ENCODE measurements at regions not wholly inside any gene's neighbourhood (a gene's known extent, or its start where the extent isn't known, plus 50 kb on each side); places are given as distances from the start of the nearest gene placed in this dataset.

DNA sequence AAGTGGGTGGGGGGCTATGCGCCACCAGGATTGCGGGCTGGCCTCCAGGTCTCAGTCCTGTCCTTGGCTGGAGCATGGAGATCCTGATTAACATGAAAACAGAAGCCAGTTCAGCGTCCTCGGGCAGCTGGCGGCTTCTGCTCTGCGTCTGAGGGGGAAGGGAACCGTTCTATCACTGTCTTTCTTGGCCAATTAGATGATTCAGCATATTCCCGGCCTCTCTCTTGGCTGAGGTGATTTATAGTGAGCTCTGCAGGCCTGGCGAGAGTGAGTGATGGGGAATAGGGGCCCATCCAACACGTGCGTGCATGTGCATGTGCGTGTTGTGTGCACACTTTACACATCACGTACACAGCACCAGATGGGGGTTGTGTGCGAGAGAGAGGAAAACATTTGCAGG, 145.8 kb upstream of the ATP6AP2 start:
- Histone ChIP-seq H3K4me1 (replicated peaks in 1 of 2) (peaks cover 0 to 7% of the 10 kb centered on the region in 2 donors), H3K27ac (peak overlapping the region in 2 of 5 donors; percentile 30 to 41), H3K36me3 (replicated peaks in 1 of 2) (no peaks in the 10 kb centered on the region), H3K27me3 (peaks cover 3% of the 10 kb centered on the region), H3K4me3 (no peak overlapping the region), H3K9me3 (replicated peaks in 1 of 3) (no peaks in the 10 kb centered on the region)
- peak; percentile 42 to 77 (median 56) for DNase-seq
- no peak for TF ChIP-seq POLR2A (IDR thresholded peaks at IDR 0.05)
- TF ChIP-seq, protein P1, sequence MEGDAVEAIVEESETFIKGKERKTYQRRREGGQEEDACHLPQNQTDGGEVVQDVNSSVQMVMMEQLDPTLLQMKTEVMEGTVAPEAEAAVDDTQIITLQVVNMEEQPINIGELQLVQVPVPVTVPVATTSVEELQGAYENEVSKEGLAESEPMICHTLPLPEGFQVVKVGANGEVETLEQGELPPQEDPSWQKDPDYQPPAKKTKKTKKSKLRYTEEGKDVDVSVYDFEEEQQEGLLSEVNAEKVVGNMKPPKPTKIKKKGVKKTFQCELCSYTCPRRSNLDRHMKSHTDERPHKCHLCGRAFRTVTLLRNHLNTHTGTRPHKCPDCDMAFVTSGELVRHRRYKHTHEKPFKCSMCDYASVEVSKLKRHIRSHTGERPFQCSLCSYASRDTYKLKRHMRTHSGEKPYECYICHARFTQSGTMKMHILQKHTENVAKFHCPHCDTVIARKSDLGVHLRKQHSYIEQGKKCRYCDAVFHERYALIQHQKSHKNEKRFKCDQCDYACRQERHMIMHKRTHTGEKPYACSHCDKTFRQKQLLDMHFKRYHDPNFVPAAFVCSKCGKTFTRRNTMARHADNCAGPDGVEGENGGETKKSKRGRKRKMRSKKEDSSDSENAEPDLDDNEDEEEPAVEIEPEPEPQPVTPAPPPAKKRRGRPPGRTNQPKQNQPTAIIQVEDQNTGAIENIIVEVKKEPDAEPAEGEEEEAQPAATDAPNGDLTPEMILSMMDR (IDR thresholded peaks at IDR 0.05): no peak
- 12 to 28% (median 20%) methylated on average over 6 to 14 of the region's 14 CpGs for WGBS, 4 donors
- intact Hi-C loops (cut with DNase I): no loop called here

DNA sequence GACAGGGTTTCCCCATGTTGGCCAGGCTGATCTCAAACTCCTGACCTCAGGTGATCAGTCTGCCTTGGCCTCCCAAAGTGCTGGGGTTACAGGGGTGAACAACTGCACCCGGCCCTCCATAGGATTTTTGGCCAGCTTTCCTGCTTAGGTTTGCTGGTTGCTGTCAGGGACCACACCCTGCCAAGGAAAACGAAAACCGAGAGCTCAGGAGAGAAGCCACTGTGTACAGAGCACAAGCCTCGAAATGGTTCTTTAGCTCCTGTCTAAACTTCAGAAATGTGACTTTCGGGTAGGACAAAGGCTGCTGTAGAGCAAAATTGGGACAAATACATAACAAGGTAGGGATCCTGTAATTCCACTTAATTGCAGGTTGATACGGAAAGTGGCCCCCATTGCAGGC, 146.3 kb upstream of the ATP6AP2 start:
- TF ChIP-seq, protein P1 (IDR thresholded peaks at IDR 0.05): no peak
- no peak for TF ChIP-seq POLR2A (IDR thresholded peaks at IDR 0.05)
- Histone ChIP-seq H3K4me1 (replicated peaks in 1 of 2) (peaks cover 0 to 7% of the 10 kb centered on the region in 2 donors), H3K27me3 (peaks cover 3% of the 10 kb centered on the region), H3K9me3 (replicated peaks in 1 of 3) (no peaks in the 10 kb centered on the region), H3K36me3 (replicated peaks in 1 of 2) (no peaks in the 10 kb centered on the region), H3K27ac (peak overlapping the region in 2 of 5 donors; percentile 30 to 41), H3K4me3 (no peak overlapping the region)
- no peak for DNase-seq
- 33 to 61% (median 53%) methylated on average over 5 to 6 of the region's 6 CpGs for WGBS, 4 donors
- intact Hi-C loops (cut with DNase I): no loop called here

DNA sequence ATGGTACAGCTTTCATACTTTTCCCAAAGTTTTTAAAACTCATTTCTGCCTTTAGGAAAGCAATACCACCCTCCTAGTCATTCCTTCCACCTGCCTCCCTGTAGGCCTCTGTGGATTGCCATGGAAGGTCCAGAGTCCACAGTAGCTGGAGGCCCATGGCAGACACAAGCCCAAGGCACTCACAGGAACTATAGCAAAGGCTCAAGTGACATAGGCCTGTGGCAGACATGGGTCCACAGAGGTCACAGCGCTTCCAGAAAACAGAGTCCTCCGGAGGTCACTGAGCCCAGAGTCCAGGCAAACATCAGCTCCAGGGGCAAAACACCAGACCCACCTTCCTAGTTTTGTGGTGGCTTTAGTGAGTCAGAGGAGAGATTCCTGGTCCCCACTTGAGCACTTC, 147.6 kb upstream of the ATP6AP2 start:
- H3K36me3 ChIP-seq (replicated peaks in 1 of 2): no peaks in the 10 kb centered on the region
- no peaks in the 10 kb centered on the region for H3K27me3 ChIP-seq
- H3K4me1 ChIP-seq (replicated peaks in 1 of 2): peaks cover 0 to 7% of the 10 kb centered on the region in 2 donors
- no peak for TF ChIP-seq POLR2A (IDR thresholded peaks at IDR 0.05)
- TF ChIP-seq, protein P1 (IDR thresholded peaks at IDR 0.05): no peak
- no peak for DNase-seq
- intact Hi-C loops (cut with DNase I): no loop called here
- H3K4me3 ChIP-seq: no peak overlapping the region
- WGBS, 4 donors: 85 to 100% (median 98%) methylated on average over 2 of the region's 2 CpGs; no CpG with 5 or more reads in 1 of the 4 donors
- no peaks in the 10 kb centered on the region for H3K9me3 ChIP-seq (replicated peaks in 1 of 3)
- H3K27ac ChIP-seq: no peak overlapping the region

DNA sequence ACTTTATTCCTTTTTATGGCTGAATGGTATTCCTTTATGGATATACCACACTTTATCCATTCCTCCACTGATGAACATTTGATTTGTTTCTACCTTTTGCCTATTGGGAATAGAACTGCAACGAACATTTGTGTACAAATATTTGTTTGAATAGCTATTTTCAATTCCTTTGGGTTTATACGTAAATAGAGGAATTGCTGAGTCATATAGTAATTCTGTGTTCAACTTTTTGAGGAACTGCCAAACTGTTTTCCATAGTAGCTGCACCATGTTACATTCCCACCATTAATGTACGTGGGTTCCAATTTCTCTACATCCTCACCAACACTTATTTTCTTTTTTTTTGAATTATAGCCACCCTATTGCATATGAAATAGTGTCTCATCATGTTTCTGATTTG, 156.5 kb upstream of the ATP6AP2 start:
- intact Hi-C loops (cut with DNase I): no loop called here
- H3K36me3 ChIP-seq (replicated peaks in 1 of 2): no peaks in the 10 kb centered on the region
- H3K27ac ChIP-seq: no peak overlapping the region
- no peaks in the 10 kb centered on the region for H3K27me3 ChIP-seq
- no peaks in the 10 kb centered on the region for H3K9me3 ChIP-seq (replicated peaks in 1 of 3)
- no peak overlapping the region for H3K4me3 ChIP-seq
- no peak for DNase-seq
- TF ChIP-seq, protein P1 (IDR thresholded peaks at IDR 0.05): no peak
- no peak for TF ChIP-seq POLR2A (IDR thresholded peaks at IDR 0.05)
- WGBS, 4 donors: 68 to 85% (median 72%) methylated on average over 3 of the region's 3 CpGs
- H3K4me1 ChIP-seq (replicated peaks in 1 of 2): no peaks in the 10 kb centered on the region

Data from adrenal gland (tissue), 9 donors.